Left ventricle myocardium superior (tissue), 1 donor: ENCODE measurements at regions not wholly inside any gene's neighbourhood (a gene's known extent, or its start where the extent isn't known, plus 50 kb on each side); places are given as distances from the start of the nearest gene placed in this dataset.

Experiments
- ATAC-seq: fragments of 200-7000 bp; cut with Tn5 transposase; one replicate; pipeline ENCODE4 v1.9.1; 2020; ENCODE audit warnings: mild to moderate bottlenecking, moderate library complexity
- DNase-seq: peaks from one replicate; pipeline ENCODE4 v3.0.0-alpha.2; 2020
- intact Hi-C: fragments of 100-400 bp; cut with micrococcal nuclease; formaldehyde crosslinking; loops from one replicate; pipeline ENCODE4 v1.11.0; 2022
- donor health status: DM: no; HTN: yes; CAD: no; lungs with severe emphysema.

DNA sequence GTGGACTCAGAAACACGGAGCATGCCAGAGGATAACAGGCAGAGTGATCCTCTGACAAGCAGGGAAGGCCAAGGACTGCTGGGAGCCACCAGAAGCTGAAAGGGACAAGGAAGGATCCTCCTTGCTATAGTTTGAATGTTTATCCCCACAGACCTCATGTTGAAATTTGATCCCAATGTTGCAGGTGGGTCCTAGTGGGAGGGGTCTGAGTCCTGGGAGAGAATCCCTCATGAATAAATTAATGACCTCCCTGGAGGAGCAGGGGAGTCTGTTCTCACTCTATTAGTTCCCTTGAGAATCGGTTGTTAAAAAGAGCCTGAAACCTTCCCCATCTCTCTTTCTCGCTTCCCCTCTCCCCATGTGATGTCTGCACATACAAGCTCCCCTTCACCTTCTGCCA, 124.4 kb downstream of the FBXO15 start:
- intact Hi-C loops = no loop called here
- ATAC-seq = no peak
- DNase-seq = no peak

DNA sequence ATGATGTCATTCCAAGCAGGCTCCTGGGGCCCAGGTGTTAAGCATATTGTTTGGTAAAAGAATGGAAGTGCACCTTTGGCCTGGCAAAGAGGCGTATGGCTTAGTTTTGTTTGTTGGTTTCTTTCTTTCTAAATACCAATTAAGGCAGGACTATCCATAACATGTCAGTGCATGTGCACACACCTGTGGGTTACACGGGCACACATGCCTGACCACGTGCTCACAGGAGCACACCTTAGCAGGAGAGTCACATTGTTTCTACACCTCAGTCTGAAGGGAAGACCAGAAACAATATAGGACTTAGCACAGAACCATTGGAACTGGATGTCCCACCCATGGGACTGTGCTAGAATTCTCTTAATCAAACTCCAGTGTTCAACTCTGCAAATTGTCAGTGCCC, 127.8 kb downstream of the FBXO15 start:
- ATAC-seq = no peak
- intact Hi-C loops = no loop called here
- no peak for DNase-seq

DNA sequence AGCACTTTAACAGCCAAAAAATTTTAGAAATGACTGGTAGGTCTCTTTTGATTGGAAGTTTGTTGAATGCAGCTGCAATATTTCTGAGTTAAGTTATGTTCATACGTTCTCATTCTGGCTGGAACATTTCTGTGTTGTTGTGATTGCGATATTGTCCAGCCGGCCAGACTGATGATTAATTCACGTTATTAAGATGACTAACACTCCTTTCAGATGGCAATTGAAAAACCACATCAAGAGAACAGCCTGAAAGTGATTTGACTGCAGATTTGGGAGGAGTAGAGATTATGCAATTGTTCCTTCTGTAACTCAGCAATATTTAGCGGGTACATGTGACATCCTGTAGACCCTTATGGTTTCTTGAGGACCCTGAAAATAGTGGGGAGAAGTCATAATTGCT, 133.7 kb downstream of the FBXO15 start:
- ATAC-seq = peak; percentile 61
- no peak for DNase-seq
- intact Hi-C loops = no loop called here

DNA sequence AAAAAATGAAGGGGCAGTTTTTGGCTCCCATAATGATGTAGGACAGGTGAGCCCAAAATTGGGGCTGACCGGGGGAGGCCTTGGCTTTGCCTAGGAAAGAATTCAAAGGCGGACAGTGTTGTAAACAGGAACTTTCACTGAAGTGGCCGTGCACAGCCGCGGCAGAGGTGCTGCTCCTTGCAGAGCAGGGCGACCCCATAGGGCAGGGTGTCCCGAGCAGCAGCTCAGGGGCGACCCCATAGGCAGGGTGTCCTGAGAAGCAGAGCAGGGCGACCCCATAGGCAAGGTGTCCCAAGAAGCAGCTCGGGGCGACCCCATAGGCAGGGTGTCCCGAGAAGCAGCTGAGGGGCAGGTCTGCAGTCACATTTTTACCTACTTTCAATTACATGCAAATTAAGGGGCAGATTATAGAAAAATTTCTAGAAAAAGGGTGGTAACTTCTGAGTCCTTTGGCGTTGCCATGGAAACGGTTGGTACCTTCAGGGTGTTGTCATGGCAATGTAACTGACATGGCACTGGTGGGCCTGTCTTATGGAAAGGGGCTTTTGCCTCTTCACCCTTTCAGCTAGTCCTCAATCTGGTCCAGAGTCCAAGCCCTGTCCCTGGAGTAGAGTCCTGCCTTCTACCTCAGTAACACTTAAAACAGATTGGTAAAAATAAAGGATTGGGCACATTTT, 134.5 kb downstream of the FBXO15 start:
- intact Hi-C loops = no loop called here
- no peak for DNase-seq
- no peak for ATAC-seq

DNA sequence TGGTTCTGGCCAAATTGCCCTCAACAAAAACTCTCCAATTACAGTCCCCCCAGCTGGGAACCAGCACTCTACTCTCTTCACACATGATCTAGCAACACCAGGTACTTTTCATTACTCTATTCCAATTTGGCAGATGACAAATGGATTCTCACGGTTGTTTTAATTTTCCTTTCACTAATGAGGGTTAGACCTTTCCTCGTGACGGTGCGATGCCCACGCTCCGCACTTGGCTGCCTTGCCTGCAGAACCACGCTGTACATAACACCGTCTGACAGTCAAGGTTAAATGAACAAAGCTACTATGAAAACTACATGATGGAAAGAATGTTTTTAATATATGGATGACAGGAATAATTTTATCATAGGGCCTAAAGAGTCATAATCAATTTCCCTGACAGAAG, 141.5 kb downstream of the FBXO15 start:
- intact Hi-C loops = no loop called here
- ATAC-seq = no peak
- no peak for DNase-seq

DNA sequence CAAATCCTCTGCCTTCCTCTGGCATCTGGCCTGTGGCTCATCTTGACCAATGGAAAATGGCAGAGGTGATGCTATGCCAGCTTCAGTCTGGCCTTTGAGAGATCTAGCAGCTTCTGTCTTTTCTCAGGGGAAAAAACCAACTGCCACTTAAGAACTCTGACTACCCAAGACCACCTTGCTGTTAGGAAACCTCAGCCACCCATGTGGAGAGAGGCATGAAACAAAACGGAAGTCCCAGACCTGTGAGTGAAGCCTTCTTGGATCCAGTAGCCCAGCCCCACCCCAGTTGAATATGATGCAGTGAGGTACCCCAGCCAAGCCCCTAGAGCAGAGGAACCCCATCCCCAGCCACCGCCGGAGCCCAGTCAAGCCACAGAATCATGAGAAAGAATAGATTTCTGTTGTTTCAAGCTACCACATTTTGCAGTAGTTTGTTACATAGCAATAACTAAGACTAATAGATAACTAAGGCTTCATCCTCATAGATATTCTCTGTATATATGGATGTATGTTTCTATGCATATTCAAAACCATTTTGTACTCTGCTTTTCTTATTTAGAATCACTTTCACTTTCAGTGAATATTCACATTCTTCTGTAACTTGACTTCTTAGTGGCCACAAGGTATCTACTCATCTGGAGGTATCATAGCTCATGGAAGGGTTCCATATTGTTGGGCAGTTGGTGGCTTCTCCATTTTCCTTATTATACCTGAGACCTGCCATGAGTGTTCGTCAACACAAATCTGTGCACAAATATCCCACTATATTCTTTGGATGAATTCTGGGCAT, 142.1 kb downstream of the FBXO15 start:
- ATAC-seq = no peak
- intact Hi-C loops = no loop called here
- DNase-seq = no peak

DNA sequence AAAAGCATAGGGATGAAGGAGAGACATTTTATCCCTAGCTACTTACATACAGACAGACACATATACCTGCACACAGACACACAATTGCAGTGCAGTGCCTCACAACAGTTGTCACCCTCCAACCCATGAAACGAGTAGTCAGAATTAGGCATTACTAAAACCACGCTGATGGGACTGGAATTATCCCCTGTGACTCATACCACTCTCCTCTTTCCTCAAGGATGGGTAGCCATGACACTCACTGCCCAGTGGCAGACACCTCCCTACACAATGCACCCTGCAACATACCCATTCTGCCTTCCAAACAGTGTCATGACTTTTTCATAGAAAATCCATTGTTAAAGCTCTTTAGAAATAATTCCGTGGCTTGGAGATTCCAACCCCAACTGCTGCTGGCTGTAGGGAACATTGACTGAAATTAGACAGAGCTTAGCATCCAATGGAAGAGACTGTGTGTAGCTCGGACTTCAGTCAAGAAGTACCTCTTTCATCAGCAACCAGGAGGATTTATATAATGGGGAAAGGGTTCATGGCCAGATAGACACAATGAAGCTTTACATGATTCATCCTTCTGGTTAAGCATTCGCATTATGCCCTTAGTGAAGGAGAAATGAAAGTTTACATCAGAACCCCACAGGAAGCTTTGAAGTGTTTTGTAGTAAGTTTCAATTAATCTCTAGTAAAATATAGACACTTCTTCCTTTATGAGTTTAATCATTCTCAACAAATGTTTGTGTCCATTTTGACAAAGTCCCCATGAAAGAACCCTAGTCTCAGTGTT, 155.2 kb downstream of the FBXO15 start:
- ATAC-seq (no peak), DNase-seq (no peak)
- intact Hi-C loops = no loop called here

DNA sequence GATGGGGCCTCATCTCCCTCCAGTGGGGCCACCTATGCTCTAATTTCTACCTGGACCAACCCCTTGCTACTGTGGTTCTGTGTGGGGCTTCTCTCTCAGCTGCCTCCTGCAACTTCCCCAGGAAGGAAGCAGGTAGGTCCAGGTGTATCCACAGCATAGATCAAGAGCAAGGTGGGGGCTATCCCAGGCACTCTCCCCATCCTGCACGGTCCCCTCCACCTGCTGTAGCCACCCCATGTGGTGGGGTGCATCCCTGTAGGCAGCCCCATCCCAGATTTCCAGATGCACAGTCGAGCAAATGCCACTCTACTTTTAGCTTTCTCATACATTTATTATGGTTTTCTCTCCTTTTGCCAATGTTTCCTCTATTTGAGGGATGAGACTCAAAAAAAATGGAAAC, 156.1 kb downstream of the FBXO15 start:
- no peak for ATAC-seq
- no peak for DNase-seq
- intact Hi-C loops = no loop called here

DNA sequence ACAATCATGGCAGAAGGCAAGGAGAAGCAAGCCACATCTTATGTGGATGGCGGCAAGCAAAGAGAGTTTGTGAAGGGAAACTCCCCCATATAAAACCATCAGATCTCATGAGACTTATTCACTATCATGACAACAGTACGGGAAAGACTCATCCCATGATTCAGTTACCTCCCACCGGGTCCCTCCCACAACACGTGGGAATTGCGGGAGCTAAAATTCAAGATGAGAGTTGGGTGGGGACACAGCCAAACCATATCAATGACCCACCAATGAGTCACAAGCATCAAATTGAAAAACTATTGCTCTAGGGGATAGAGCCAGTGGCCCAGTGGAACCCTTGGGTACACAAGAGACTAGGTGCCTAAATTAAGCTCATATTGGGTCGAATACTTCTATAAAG, 157.4 kb downstream of the FBXO15 start:
- intact Hi-C loops = no loop called here
- no peak for ATAC-seq
- DNase-seq = no peak

DNA sequence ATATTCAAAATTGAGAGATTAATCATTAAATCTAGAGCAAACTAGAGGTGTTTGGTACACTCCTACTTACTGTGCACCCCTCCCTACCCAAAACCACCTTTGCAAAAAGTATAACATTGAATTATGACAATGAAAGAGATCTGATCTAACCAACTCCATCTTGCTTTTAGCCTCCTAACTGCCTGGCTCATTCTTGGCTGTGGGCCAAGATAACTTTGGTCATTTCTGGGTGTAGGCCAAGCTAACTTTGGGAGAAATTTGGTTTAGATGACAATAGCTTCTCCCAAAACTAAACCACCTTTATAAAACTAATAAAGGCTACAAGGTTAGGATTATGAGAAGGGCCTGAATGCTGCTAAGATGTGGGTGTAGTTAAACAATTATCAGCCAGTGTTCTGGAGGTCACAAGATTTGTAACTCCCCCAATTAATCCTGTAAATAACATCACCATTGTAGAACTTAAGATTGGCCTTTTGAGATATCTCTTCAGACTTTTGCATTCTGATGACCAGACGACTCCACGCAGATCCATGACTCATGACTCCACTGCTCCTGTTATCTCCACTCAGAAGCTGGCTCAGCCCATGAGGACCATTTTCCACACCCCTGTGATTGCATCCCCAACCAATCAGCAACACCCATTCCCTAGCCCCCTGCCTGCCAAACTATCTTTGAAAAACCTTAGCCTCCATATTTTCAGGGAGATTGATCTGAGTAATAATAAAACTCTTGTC, 160.2 kb downstream of the FBXO15 start:
- ATAC-seq (no peak), DNase-seq (no peak)
- intact Hi-C loops = no loop called here

DNA sequence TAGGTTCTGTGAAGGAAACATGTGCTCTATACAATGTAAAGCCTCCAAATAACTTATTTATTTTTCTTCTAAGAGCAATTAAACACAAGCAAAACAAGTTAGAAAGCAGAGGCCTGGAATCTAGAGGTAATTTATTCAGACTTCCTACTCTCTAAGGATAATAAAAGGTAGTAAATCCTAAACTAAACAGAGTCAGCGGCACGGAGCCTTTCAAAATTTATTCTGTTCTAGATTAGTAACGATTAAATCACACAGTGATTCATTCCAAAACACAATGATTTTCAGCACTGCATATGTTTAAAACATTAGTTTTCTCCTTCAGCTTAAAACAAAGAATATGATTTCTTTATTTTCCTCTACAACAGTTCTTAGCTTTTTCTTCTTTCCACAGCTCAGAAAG, 160.9 kb downstream of the FBXO15 start:
- no peak for ATAC-seq
- no peak for DNase-seq
- intact Hi-C loops = no loop called here

DNA sequence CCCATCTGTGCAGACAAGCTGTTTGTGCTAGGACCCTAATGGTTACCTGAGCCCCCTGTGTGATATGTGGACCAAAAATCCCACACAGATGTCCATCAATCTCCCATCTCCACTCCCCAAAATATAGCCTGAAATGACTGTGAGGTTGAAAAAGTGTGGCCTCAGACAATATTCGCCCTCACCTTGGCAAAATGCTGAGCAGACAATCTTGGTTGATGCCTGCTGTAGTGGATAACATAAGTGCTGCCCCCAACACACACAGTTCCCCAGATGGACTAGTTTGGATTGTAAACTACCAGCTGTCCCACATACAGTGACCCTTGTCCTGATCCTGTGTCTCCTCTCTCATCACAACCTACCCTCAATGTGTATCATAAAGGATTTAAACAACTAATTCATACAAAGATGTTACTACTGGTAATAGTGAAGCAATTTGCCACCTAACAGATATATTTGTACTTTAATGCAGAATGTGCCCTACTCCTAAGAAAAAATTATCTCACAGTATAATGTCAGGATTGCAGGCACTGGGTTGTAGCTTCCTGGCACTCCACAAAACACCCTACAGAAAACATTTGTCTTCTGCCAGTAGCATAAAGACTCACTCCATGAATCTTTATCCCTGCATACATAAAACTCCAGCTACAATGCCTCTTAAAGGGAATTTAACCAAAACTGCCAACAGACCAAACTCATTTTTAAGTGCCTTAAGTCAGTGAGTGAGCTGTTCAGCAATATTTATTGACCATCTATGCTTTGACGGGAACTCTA, 161.6 kb downstream of the FBXO15 start:
- ATAC-seq (no peak), DNase-seq (no peak)
- intact Hi-C loops = no loop called here

DNA sequence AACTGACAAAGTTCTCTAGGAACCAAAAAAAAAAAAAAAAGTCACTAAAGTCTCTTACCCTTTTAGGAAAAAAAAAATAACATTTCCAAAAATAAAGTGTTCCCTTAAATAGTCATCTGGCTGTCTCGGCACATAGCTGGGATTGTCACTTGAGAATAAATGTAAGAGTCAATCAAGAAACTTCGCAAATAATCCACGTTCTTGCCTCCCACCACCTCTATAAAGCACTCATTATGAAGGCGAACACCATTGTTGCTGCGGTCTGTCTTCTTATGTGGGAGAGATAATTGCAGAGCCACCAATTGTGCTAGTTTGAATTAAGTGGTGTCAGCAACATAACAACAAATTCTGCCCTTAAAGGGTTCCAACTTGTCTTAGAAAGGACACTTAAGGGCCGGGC, 163.7 kb downstream of the FBXO15 start:
- intact Hi-C loops = no loop called here

DNA sequence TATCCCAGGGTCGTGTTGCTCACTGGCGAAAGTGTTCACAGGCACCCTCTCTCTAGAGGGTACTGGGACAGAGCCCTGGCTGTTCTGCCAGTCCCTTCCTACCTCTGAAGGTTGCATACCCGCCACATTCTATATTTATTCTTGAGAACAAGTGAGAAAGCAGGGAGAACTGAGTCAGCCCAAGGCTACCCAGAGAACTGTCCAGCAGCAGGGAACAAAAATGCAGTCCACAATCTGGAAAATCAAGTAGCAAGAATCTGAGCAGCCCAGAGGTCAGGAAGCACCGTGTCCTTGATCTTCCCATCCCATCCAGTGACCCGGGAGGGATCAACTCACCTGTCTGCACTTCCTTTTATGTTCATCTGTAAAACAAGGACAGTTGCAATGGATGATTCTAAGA, 164.1 kb downstream of the FBXO15 start:
- intact Hi-C loops = no loop called here
- no peak for DNase-seq
- ATAC-seq = no peak

More for the DNA sequence above, 163.7 kb downstream of the FBXO15 start:
- ATAC-seq = no peak
- DNase-seq = no peak

DNA sequence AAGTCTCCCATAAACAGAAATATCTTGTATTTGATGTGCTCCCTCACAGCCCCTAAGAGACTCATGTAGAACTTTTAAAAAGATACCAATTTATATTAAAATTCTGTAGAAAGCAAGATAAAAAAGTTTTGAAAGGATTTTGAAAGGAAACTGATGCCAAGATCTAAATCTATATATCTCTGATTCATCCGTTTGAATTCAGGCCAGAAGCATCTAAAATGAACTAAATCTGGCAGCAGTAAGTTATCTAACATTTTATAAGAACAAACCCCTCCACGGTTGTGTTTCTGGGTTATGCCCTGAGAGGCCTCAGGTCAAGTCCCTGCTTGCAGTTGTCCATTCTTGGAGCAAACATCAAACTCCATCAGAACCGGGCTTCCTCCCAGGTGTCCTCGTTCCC, 165.8 kb downstream of the FBXO15 start:
- DNase-seq = no peak
- intact Hi-C loops = no loop called here
- no peak for ATAC-seq

DNA sequence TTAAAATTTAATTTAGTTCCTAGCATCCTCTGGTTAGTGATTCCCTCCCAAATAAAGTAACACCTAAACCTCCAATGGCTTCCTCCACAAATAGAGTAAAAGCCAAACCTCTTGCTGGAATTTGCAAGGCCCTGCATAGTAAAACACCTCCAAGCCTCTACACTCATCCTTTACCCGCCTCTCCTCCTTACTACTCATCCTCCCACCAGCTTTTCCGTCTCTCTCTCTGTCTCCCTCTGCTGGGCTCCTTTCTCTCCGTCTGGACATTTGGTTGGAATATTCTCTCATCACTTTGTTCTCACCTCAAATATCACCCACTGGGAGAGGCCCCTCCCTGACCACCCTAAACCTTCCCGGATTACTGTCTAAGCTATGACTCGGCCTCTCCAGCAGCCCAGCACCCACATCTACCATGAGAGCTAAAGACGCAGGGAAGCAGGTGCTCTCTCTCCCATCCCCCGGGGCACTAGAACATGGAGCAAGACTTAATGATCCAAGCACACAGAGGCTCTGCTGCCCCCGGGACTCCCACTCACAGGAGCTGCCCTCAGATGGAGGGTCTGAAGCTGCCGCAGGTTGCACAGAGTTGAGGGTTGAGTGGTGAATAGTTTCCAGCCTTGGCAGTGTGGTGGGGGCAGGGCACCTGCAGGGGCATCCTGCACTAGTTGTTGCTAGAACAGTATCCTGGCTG, 167.2 kb downstream of the FBXO15 start:
- intact Hi-C loops = no loop called here
- DNase-seq (no peak), ATAC-seq (no peak)

DNA sequence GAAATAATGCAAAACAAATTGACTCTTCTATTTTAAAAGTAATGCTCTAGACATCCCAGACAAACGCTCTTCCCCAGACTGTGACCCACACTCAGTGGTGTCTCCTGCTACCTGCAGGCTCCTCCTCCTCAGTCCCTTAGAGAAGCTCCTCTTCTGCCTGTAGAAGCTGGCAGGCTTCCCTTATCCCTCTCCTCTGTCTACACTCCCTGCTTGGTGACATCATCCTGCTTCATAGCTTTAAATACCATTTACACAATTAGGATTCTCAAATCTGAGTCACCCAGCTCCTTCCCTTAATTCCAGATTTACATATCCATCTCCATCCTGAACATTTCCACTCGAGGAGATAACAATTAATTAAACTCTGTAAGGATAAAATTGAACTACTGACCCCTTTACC, 167.9 kb downstream of the FBXO15 start:
- intact Hi-C loops = no loop called here
- no peak for DNase-seq
- no peak for ATAC-seq

DNA sequence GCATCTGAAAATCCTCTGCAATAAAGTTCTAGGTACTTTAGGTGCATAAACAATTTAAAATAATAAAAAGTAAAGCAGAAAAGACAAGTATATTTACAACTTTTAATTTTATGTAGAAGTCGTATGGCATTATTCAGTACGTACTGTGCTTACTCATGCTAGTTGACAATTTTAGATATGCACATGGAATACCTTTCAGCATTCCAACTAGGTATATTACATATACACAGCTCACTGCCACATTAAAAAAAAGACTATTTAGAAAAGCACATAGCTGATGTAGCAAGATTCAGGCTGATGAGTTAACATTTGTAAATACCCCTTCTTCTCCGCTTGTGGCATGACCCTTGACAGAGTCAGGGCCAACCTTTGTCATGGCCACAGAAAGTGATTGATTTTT, 171.2 kb downstream of the FBXO15 start:
- no peak for ATAC-seq
- intact Hi-C loops = no loop called here
- no peak for DNase-seq
